GM12891 (cell line): ENCODE measurements at regions not wholly inside any gene's neighbourhood (a gene's known extent, or its start where the extent isn't known, plus 50 kb on each side); places are given as distances from the start of the nearest gene placed in this dataset.

Source experiments
- DNase-seq: peaks from one replicate; pipeline ENCODE4 v3.0.0; 2011; ENCODE audit warnings: low spot score; ENCODE audit not compliant: insufficient read length
- FAIRE-seq: peaks from 2 replicates; lab custom pipeline; 2011; peaks lifted over from hg19 to GRCh38; lab: Jason Lieb, UNC
- PAX5 ChIP-seq: IDR thresholded peaks from 2 replicates; pipeline ENCODE4 v1.6.1; 2011; ENCODE audit warnings: low read length, moderate library complexity, mild to moderate bottlenecking; ENCODE audit not compliant: insufficient read depth, severe bottlenecking
- POLR2A ChIP-seq: IDR thresholded peaks from 2 replicates; pipeline ENCODE4 v1.6.1; 2011; ENCODE audit warnings: low read depth, low read length, control low read depth
- POLR2AphosphoS5 ChIP-seq: IDR thresholded peaks from 2 replicates; pipeline ENCODE4 v1.6.1; 2011; ENCODE audit warnings: low read depth, low read length, control low read depth
- POU2F2 ChIP-seq: IDR thresholded peaks from 2 replicates; pipeline ENCODE4 v1.6.1; 2011; ENCODE audit warnings: low read depth, mild to moderate bottlenecking, control low read depth, low read length, moderate library complexity
- SPI1 ChIP-seq: IDR thresholded peaks from 2 replicates; pipeline ENCODE4 v1.6.1; 2011; ENCODE audit warnings: low read depth, low read length, control low read depth
- TAF1 ChIP-seq: IDR thresholded peaks from 2 replicates; pipeline ENCODE4 v1.6.1; 2011; ENCODE audit warnings: low read depth, low read length, control low read depth

DNA sequence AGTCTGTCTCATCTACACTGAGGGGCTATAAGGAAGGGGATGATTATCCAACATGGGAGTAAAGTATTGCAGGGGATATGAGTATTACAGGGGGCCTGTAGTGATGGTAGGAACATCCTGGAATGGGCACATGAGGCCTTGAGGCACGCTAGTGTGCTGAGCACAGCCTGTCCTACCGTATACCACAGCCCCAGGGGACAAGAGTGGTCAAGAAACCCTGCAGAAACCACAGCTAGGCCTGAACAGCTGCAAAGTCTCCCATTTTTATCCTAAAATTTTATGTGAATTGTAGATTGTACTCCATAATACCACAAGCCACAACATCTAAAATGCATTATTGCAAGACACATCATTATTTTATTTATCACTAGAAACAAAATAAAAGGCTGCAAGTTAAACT, 136.3 kb upstream of the ASTN2 start:
- no peak for TF ChIP-seq POU2F2
- no peak for TF ChIP-seq PAX5
- no peak for TF ChIP-seq POLR2A
- TF ChIP-seq TAF1, result no peak
- no peak for TF ChIP-seq POLR2AphosphoS5
- no peak for TF ChIP-seq SPI1
- no peak for FAIRE-seq
- no peak for DNase-seq

DNA sequence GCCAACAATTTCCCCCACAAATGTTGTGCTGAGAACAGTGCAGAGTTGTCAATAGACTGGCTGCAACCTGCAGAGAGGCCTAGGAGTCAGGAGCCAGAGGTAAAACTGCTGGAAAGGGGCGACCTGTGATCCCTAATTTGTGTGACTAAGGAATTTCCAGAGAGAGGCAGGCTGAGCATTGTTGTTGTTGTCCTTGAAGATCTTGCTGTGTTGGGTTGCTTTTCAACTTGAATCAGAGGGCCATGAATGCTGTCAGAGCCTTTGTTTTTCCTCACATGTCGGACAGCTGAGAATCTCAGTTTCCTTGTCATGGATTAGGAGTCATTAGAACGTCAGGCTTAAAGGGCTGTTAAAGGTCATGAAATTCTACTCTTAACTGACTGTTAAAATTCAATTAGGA, 134.6 kb upstream of the ASTN2 start:
- TF ChIP-seq SPI1 (no peak), POU2F2 (no peak), POLR2A (no peak), TAF1 (no peak), POLR2AphosphoS5 (no peak), PAX5 (no peak)
- FAIRE-seq (no peak), DNase-seq (no peak)

DNA sequence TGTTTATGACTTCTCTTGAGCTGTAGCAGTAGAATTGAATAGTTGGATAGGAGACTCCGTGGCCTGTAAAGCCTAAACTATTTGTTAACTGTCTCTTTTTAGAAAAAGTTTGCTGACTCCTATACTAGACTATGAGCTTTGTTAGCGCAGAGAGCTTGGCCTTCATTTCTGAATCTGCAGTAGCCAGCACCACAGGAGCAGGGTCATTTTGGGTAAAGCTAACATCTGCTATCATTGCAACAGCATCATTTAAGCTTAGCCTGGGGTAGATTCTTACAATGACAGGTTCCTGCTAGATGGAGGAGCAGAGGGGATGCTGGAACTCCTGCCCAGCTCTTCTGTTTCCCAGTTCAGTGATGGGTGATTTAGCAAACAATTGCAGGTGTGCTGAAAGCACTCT, 133.7 kb upstream of the ASTN2 start:
- no peak for TF ChIP-seq POLR2AphosphoS5
- TF ChIP-seq TAF1, result no peak
- TF ChIP-seq POU2F2, result no peak
- TF ChIP-seq PAX5, result no peak
- no peak for TF ChIP-seq POLR2A
- TF ChIP-seq SPI1, result no peak
- no peak for FAIRE-seq
- no peak for DNase-seq

DNA sequence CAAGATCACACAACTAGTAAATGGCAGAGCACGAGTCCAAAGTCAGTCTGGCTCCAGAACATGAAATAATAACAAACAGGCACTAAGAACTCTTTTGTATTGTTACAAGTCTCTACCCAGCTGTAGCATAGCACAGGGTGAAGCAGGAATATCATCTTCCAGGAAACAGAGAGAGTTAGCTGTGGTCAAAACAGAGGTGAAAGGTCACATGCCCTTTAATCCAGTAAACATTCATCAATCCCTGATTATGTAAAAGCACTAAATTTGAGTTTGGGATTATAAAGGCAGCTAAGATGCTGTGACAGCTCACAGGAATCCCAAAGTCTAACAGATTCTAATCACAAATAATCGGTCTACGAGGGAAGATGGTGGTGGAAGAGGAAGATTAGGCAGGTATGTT, 133.0 kb upstream of the ASTN2 start:
- DNase-seq (no peak), FAIRE-seq (no peak)
- TF ChIP-seq POU2F2 (no peak), POLR2AphosphoS5 (no peak), TAF1 (no peak), PAX5 (no peak), POLR2A (no peak), SPI1 (no peak)

DNA sequence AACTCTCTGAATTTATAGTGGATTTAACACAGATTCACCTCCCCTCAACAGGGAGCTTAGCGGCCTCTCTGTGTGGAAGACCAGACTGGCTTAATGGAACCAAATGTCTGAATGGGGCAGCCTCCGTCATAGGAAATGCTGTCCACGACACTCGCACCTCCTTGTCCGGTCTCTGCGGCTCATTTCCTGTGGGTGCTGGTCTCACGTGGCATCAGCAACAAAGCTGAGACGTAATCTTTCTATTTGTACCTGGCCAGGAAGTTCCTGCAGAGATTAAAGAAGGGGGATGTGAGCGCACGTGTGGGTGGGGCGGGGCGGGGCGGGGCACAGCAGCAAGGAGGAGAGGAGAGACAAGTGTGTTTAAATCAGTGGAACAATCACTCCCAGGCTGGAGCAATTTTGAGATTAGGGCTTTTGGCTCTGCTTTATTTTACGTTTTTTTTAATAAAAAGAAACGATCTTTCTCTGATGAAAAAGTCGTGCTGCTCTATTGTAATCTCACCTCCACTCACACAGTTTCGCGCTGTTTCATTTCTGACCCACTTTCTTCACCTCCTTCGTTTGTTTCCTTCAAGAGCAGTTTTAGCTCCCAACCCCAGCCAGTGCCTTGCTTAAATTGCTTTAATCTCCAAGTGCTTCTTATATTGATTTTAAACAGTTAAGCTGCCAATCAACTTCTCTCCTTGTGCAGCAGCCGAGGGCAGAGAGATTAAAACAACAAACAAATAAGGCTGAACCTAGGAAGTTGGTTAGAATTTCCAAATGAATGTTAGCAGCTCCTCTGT, 132.2 kb upstream of the ASTN2 start:
- FAIRE-seq (no peak), DNase-seq (no peak)
- no peak for TF ChIP-seq POLR2A

DNA sequence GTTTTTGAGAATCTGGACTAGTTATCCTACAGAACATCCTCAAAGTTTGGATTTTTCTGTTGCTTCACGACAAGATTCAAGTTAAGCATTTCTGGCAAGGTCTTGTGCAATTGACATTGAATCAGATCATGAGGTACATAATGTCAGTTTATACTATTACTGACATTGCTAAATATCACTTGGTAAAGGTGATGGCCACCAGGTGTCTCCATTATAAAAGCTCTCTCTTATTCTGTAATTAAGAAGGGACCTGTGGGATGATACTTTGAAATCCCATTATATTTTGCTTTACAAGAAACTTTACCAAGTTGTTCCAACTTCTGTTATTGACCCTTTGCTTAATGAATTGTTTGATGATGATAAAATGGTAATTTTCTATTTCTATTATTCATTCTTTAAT, 131.0 kb upstream of the ASTN2 start:
- no peak for TF ChIP-seq TAF1
- no peak for TF ChIP-seq SPI1
- no peak for TF ChIP-seq PAX5
- TF ChIP-seq POU2F2, result no peak
- TF ChIP-seq POLR2AphosphoS5, result no peak
- no peak for TF ChIP-seq POLR2A
- no peak for DNase-seq
- FAIRE-seq, result no peak

DNA sequence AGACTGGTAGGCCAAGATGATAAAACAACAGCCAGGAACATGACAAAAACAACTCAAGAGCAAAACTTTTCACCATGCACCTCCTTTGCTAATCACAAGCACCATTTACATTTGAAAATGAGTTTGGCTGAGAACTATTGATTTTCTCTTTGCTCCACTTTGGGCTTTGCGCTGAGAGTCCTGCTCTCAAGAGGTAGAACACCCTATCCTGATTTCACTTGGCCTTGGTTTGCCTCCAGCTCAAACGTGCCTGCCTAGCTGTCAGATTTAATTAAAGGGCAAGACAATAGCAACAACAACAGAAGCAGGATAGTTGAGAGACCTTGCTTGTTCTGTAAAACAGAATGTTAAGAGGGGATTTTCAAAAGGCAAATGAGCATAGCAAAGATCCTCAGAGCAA, 128.2 kb upstream of the ASTN2 start:
- DNase-seq (no peak), FAIRE-seq (no peak)
- no peak for TF ChIP-seq PAX5
- no peak for TF ChIP-seq SPI1
- no peak for TF ChIP-seq POU2F2
- TF ChIP-seq TAF1, result no peak
- no peak for TF ChIP-seq POLR2A
- TF ChIP-seq POLR2AphosphoS5, result no peak

DNA sequence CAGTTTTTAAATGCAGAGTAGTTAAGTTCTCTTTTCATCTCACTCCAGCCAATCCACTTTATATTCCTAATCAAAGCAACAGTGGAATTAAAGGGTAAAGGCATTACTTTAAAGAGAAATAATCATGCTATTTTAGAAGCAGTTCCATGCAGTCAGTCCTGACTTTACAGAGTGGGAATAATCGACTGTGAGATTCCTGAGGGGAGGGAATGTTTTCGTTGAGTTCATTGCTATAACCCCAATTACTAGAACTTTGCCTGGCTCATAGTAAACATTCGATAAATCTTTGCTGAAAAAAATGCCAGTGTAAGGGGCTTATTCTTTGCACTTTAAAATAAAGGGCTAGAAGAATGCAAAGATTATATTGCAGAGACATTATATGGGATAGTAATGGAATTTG, 127.2 kb upstream of the ASTN2 start:
- DNase-seq (no peak), FAIRE-seq (no peak)
- no peak for TF ChIP-seq TAF1
- TF ChIP-seq SPI1, result no peak
- no peak for TF ChIP-seq POLR2AphosphoS5
- no peak for TF ChIP-seq POLR2A
- no peak for TF ChIP-seq POU2F2
- TF ChIP-seq PAX5, result no peak

DNA sequence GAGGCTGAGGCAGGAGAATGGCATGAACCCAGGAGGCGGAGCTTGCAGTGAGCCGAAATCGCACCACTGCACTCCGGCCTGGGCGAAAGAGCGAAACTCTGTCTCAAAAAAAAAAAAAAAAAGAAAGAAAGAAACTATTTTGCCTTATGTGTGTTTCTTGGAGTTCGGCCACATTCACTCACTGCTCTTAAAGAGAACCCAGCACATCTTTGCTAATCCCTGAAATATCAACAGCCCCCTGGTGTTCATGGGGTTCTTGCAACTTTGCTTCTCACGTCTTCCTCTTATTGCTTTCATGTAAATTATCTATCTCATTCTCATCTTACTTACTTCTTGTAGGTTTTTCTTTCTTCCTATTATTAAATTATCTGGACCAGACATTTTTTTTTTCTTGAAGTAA, 126.3 kb upstream of the ASTN2 start:
- TF ChIP-seq POLR2AphosphoS5, result no peak
- TF ChIP-seq TAF1, result no peak
- TF ChIP-seq POLR2A, result no peak
- TF ChIP-seq SPI1, result no peak
- TF ChIP-seq POU2F2, result no peak
- TF ChIP-seq PAX5, result no peak
- no peak for FAIRE-seq
- DNase-seq, result no peak

DNA sequence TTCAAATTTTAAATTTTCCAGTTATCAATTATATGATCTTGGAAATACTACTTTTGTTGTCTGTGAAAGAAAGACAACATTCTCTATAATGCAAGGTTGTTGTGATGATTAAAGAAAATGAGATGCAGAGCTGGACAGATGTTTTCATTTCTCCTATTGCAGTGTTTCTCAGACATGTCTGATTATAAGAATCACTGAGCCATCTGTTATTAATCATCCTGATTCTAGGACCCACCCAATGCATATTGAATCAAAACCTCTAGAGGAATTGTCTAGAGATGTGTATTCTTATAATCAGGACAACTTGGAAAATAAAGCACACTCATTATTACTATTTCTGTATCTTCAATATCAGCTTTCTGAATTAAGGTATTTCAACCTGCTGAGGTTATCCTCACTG, 121.1 kb upstream of the ASTN2 start:
- DNase-seq (no peak), FAIRE-seq (no peak)

More for the DNA sequence above, 121.1 kb upstream of the ASTN2 start:
- TF ChIP-seq SPI1, result no peak
- TF ChIP-seq POLR2AphosphoS5, result no peak
- no peak for TF ChIP-seq TAF1
- no peak for TF ChIP-seq POU2F2
- no peak for TF ChIP-seq PAX5
- no peak for TF ChIP-seq POLR2A
